ENCODE measurements at regions not wholly inside any gene's neighbourhood (a gene's known extent, or its start where the extent isn't known, plus 50 kb on each side); places are given as distances from the start of the nearest gene placed in this dataset.

DNA sequence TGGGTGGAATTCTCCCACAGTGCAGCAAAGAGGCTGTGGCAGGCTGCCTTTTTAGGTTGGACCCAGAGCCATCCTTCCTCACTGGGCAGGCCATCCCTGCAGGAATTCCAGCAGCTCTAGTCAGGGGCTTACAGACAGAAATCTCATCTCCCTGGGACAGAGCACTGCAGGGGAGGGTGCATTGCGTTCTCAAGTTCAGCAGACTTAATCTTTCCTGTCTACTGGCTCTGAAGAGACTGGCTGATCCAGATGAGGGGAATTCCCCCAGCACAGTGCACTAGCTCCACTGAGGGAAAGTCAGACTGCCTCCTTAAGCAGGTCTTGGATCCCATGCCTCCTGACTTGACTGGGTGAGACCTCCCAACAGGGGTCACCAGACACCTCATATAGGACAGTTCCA, 899.7 kb upstream of the VRK2 start:
- H3K4me3 ChIP-seq (replicated peaks in 1 of 3; ENCODE audit: insufficient read depth in 1 of 3, low read depth in 2 of 3, low read length in 3 of 3) = no peak overlapping the region
- no peak for ATAC-seq
- no peaks in the 10 kb centered on the region for H4K20me1 ChIP-seq (ENCODE audit: insufficient read depth, low read length)
- H2AFZ ChIP-seq (ENCODE audit: low read length) = no peak overlapping the region
- WGBS (ENCODE audit: low lambda C conversion rate) = 0% methylated on average over 1 of the region's 1 CpG
- H3K27me3 ChIP-seq (ENCODE audit: control insufficient read depth in 1 of 2, insufficient read depth in 2 of 2, low read length in 2 of 2) = no peaks in the 10 kb centered on the region
- H3K79me2 ChIP-seq (ENCODE audit: insufficient read depth, low read length) = no peaks in the 10 kb centered on the region
- FAIRE-seq = no peak
- CTCF ChIA-PET (ENCODE audit: low intra/inter-chr PET ratio, low total read pairs) = no interaction called here
- no peak overlapping the region for H3K4me2 ChIP-seq (ENCODE audit: low read depth, low read length)
- POLR2A ChIA-PET = no interaction called here
- H3K9ac ChIP-seq (ENCODE audit: insufficient read depth, low read depth, low read length) = no peak overlapping the region
- DNase-seq (ENCODE audit: low spot score) = no peak
- H3K4me1 ChIP-seq (ENCODE audit: insufficient read depth, low read length) = no peaks in the 10 kb centered on the region
- H3K27ac ChIP-seq (ENCODE audit: extremely low read length, insufficient read depth, low read length) = no peak overlapping the region
- TF ChIP-seq ZMAT3 (CRISPR knock-in tag; conservative IDR thresholded peaks at IDR 0.05) (no peak), SP1 (IDR thresholded peaks at IDR 0.05) (no peak), SP1 (CRISPR knock-in tag; IDR thresholded peaks at IDR 0.05) (no peak), ZBTB3 (CRISPR knock-in tag; IDR thresholded peaks at IDR 0.05; ENCODE audit: borderline replicate concordance, low read depth) (no peak), ZC3H13 (CRISPR knock-in tag; IDR thresholded peaks at IDR 0.05) (no peak), ZNF776 (CRISPR knock-in tag; IDR thresholded peaks at IDR 0.05) (no peak), PCBP2 (optimal IDR thresholded peaks at IDR 0.05; ENCODE audit: low read depth, low read length, poor library complexity, severe bottlenecking) (no peak), SNRNP70 (IDR thresholded peaks at IDR 0.05; ENCODE audit: low read depth, low read length) (no peak), CENPX (CRISPR knock-in tag; IDR thresholded peaks at IDR 0.05) (no peak), NR2F1 (CRISPR knock-in tag; IDR thresholded peaks at IDR 0.05) (no peak), HNF4A (CRISPR knock-in tag; IDR thresholded peaks at IDR 0.05) (no peak)
- TF ChIP-seq, protein P1, sequence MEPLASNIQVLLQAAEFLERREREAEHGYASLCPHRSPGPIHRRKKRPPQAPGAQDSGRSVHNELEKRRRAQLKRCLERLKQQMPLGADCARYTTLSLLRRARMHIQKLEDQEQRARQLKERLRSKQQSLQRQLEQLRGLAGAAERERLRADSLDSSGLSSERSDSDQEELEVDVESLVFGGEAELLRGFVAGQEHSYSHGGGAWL (CRISPR knock-in tag; IDR thresholded peaks at IDR 0.05) = no peak
- TF ChIP-seq, protein P2, sequence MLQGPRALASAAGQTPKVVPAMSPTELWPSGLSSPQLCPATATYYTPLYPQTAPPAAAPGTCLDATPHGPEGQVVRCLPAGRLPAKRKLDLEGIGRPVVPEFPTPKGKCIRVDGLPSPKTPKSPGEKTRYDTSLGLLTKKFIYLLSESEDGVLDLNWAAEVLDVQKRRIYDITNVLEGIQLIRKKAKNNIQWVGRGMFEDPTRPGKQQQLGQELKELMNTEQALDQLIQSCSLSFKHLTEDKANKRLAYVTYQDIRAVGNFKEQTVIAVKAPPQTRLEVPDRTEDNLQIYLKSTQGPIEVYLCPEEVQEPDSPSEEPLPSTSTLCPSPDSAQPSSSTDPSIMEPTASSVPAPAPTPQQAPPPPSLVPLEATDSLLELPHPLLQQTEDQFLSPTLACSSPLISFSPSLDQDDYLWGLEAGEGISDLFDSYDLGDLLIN (CRISPR knock-in tag; IDR thresholded peaks at IDR 0.05; ENCODE audit: borderline replicate concordance) = no peak
- TF ChIP-seq, protein P3, sequence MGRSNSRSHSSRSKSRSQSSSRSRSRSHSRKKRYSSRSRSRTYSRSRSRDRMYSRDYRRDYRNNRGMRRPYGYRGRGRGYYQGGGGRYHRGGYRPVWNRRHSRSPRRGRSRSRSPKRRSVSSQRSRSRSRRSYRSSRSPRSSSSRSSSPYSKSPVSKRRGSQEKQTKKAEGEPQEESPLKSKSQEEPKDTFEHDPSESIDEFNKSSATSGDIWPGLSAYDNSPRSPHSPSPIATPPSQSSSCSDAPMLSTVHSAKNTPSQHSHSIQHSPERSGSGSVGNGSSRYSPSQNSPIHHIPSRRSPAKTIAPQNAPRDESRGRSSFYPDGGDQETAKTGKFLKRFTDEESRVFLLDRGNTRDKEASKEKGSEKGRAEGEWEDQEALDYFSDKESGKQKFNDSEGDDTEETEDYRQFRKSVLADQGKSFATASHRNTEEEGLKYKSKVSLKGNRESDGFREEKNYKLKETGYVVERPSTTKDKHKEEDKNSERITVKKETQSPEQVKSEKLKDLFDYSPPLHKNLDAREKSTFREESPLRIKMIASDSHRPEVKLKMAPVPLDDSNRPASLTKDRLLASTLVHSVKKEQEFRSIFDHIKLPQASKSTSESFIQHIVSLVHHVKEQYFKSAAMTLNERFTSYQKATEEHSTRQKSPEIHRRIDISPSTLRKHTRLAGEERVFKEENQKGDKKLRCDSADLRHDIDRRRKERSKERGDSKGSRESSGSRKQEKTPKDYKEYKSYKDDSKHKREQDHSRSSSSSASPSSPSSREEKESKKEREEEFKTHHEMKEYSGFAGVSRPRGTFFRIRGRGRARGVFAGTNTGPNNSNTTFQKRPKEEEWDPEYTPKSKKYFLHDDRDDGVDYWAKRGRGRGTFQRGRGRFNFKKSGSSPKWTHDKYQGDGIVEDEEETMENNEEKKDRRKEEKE (IDR thresholded peaks at IDR 0.05) = no peak
- TF ChIP-seq, protein P4, sequence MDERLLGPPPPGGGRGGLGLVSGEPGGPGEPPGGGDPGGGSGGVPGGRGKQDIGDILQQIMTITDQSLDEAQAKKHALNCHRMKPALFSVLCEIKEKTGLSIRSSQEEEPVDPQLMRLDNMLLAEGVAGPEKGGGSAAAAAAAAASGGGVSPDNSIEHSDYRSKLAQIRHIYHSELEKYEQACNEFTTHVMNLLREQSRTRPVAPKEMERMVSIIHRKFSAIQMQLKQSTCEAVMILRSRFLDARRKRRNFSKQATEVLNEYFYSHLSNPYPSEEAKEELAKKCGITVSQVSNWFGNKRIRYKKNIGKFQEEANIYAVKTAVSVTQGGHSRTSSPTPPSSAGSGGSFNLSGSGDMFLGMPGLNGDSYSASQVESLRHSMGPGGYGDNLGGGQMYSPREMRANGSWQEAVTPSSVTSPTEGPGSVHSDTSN (CRISPR knock-in tag; IDR thresholded peaks at IDR 0.05) = no peak
- TF ChIP-seq, protein P5, sequence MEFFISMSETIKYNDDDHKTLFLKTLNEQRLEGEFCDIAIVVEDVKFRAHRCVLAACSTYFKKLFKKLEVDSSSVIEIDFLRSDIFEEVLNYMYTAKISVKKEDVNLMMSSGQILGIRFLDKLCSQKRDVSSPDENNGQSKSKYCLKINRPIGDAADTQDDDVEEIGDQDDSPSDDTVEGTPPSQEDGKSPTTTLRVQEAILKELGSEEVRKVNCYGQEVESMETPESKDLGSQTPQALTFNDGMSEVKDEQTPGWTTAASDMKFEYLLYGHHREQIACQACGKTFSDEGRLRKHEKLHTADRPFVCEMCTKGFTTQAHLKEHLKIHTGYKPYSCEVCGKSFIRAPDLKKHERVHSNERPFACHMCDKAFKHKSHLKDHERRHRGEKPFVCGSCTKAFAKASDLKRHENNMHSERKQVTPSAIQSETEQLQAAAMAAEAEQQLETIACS (CRISPR knock-in tag; IDR thresholded peaks at IDR 0.05) = no peak
- no peaks in the 10 kb centered on the region for H3K36me3 ChIP-seq (replicated peaks in 1 of 2; ENCODE audit: control insufficient read depth in 1 of 2, insufficient read depth in 2 of 2, low read length in 2 of 2)
- intact Hi-C loops (cut with micrococcal nuclease; ENCODE audit: unreplicated experiment) (no loop called here), in situ Hi-C loops (cut with HindIII; ENCODE audit: extremely low pct_ligation_motif_present, low pct_unique_long_range_greater_than_20kb) (no loop called here)
- BruUV-seq (replicated peaks) = no TSS peak
- peaks cover 86% of the 10 kb centered on the region for H3K9me3 ChIP-seq (ENCODE audit: low read length)
